HepG2 (cell line): ENCODE measurements at regions not wholly inside any gene's neighbourhood (a gene's known extent, or its start where the extent isn't known, plus 50 kb on each side); places are given as distances from the start of the nearest gene placed in this dataset.

ENCODE experiments used
- ATAC-seq: fragments of 200-7000 bp; cut with Tn5 transposase; 3 replicates; pipeline ENCODE4 v1.9.1; 2020; ENCODE audit warnings: mild to moderate bottlenecking, moderate library complexity
- BruUV-seq: library from RNA; stranded (reverse); fragments of 400-500 nt; replicated peaks from 2 replicates; lab custom pipeline; 2021; lab: Mats Ljungman, UMichigan
- CTCF ChIA-PET: fragments of 300-600 bp; formaldehyde crosslinking; extraction: SDS; loops from one replicate; lab custom pipeline; 2021; ENCODE audit warnings: low total read pairs, inconsistent platforms, low intra/inter-chr PET ratio; lab: Yijun Ruan, JAX
- POLR2A ChIA-PET: fragments of 350-600 bp; sonication (Branson Sonifier 250); formaldehyde crosslinking; loops from one replicate; lab custom pipeline; 2020; ENCODE audit warnings: antibody characterized with exemption, inconsistent platforms; lab: Yijun Ruan, JAX
- DNase-seq: peaks from one replicate; pipeline ENCODE4 v3.0.0-alpha.2; 2015; ENCODE audit warnings: low spot score
- FAIRE-seq: peaks from 3 replicates; lab custom pipeline; 2011; peaks lifted over from hg19 to GRCh38; lab: Jason Lieb, UNC
- H2AFZ ChIP-seq: one replicate; pipeline ENCODE4 v1.6.1; 2011; ENCODE audit warnings: low read length, inconsistent platforms
- H3K27ac ChIP-seq: fragments of 300-600 bp; 3 replicates; pipeline ENCODE4 v1.8.0; 2011; ENCODE audit warnings: mixed run types, mild to moderate bottlenecking, mixed read lengths, low read length, inconsistent platforms; ENCODE audit not compliant: insufficient read depth; ENCODE audit errors: extremely low read length
- H3K27me3 ChIP-seq, 2 experiments: fragments of 200-600 bp in 1 of 2; 2 replicates in 1 of 2; 3 replicates in 1 of 2; pipeline versions ENCODE4 v1.6.0 to v1.8.0; 2011; ENCODE audit warnings: low read length in 2 of 2, mild to moderate bottlenecking in 2 of 2, moderate library complexity in 2 of 2, inconsistent platforms in 1 of 2; ENCODE audit not compliant: insufficient read depth in 2 of 2, control insufficient read depth in 1 of 2
- H3K36me3 ChIP-seq, 2 experiments: fragments of 200-600 bp in 1 of 2; replicated peaks in 1 of 2; 2 replicates in 1 of 2; 3 replicates in 1 of 2; pipeline versions ENCODE4 v1.5.1 to v1.8.0; 2011; ENCODE audit warnings: low read length in 2 of 2, inconsistent platforms in 1 of 2; ENCODE audit not compliant: insufficient read depth in 2 of 2, control insufficient read depth in 1 of 2
- H3K4me1 ChIP-seq: 2 replicates; pipeline ENCODE4 v1.5.1; 2012; ENCODE audit warnings: low read length, inconsistent platforms; ENCODE audit not compliant: insufficient read depth
- H3K4me2 ChIP-seq: 2 replicates; pipeline ENCODE4 v1.6.0; 2011; ENCODE audit warnings: low read depth, low read length, inconsistent platforms
- H3K4me3 ChIP-seq, 3 experiments: fragments of 200-600 bp in 1 of 3; sonication (generic), shearing (Covaris generic) in 1 of 3; replicated peaks in 1 of 3; 2 replicates each; pipeline ENCODE4 v1.5.1; 2011 to 2016; ENCODE audit warnings: low read length in 3 of 3, inconsistent platforms in 2 of 3, low read depth in 2 of 3, mild to moderate bottlenecking in 2 of 3, control low read depth in 1 of 3, mixed read lengths in 1 of 3; ENCODE audit not compliant: insufficient read depth in 1 of 3
- H3K79me2 ChIP-seq: one replicate; pipeline ENCODE4 v1.6.1; 2011; ENCODE audit warnings: low read length, inconsistent platforms; ENCODE audit not compliant: insufficient read depth
- H3K9ac ChIP-seq: 2 replicates; pipeline ENCODE4 v1.6.0; 2011; ENCODE audit warnings: mild to moderate bottlenecking, low read depth, low read length, inconsistent platforms; ENCODE audit not compliant: insufficient read depth
- H3K9me3 ChIP-seq: 2 replicates; pipeline ENCODE4 v1.5.1; 2012; ENCODE audit warnings: mild to moderate bottlenecking, low read length
- H4K20me1 ChIP-seq: 2 replicates; pipeline ENCODE4 v1.6.0; 2011; ENCODE audit warnings: inconsistent platforms, mild to moderate bottlenecking, low read length, moderate library complexity; ENCODE audit not compliant: insufficient read depth
- HOXA3 ChIP-seq: sonication (generic); formaldehyde crosslinking; IDR thresholded peaks from 2 replicates; pipeline ENCODE4 v1.5.0; 2020; ENCODE audit warnings: missing genetic modification reagents
- HOXD1 ChIP-seq: sonication (generic); formaldehyde crosslinking; IDR thresholded peaks from 2 replicates; pipeline ENCODE4 v1.5.0; 2020; ENCODE audit warnings: missing genetic modification reagents
- MAFK ChIP-seq, 2 experiments: IDR thresholded peaks in 1 of 2; conservative IDR thresholded peaks in 1 of 2; 2 replicates each; pipeline ENCODE4 v1.6.1; 2011; ENCODE audit warnings: improper control_type of control experiment in 2 of 2, low read length in 2 of 2
- MTA1 ChIP-seq: sonication (generic); formaldehyde crosslinking; IDR thresholded peaks from 2 replicates; pipeline ENCODE4 v1.4.0; 2020; ENCODE audit warnings: missing genetic modification reagents, mild to moderate bottlenecking, borderline replicate concordance
- MTA3 ChIP-seq: sonication (generic); formaldehyde crosslinking; IDR thresholded peaks from 2 replicates; pipeline ENCODE4 v1.4.0; 2020; ENCODE audit warnings: missing genetic modification reagents
- POLR2AphosphoS5 ChIP-seq: IDR thresholded peaks from 2 replicates; pipeline ENCODE4 v1.6.1; 2012; ENCODE audit warnings: low read depth, low read length
- RBAK ChIP-seq: sonication (generic); formaldehyde crosslinking; IDR thresholded peaks from 2 replicates; pipeline ENCODE4 v1.5.1; 2020; ENCODE audit warnings: mild to moderate bottlenecking, missing genetic modification reagents
- ZNF468 ChIP-seq: sonication (generic); formaldehyde crosslinking; IDR thresholded peaks from 2 replicates; pipeline ENCODE4 v1.8.0; 2022; ENCODE audit warnings: mild to moderate bottlenecking, moderate library complexity, missing genetic modification reagents
- WGBS: methylation state at CpG from one replicate; pipeline ENCODE4 v1.1.6; 2017; ENCODE audit warnings: low lambda C conversion rate; 5-methylcytosine and 5-hydroxymethylcytosine counted together
- in situ Hi-C: cut with HindIII; loops from 2 replicates; pipeline ENCODE4 v1.10.0; 2017; ENCODE audit warnings: low pct_unique_long_range_greater_than_20kb; ENCODE audit not compliant: extremely low pct_ligation_motif_present
- intact Hi-C: fragments of 100-400 bp; cut with micrococcal nuclease; formaldehyde crosslinking; loops from one replicate; pipeline ENCODE4 v1.10.0; 2022; ENCODE audit not compliant: unreplicated experiment
- TF ChIP-seq, protein P1 (sequence below): sonication (generic); formaldehyde crosslinking; IDR thresholded peaks from 2 replicates; pipeline ENCODE4 v1.5.0; 2020; ENCODE audit warnings: mild to moderate bottlenecking, missing genetic modification reagents, moderate library complexity

- H3K27me3 ChIP-seq = no peaks in the 10 kb centered on the region
- in situ Hi-C loops (no loop called here), intact Hi-C loops (loop anchor here (1.0 kb wide), 1 partner anchor 423 kb away; no protein-coding TSS in a partner anchor)
- no peak overlapping the region for H3K9ac ChIP-seq
- H3K9me3 ChIP-seq = no peaks in the 10 kb centered on the region
- H2AFZ ChIP-seq = no peak overlapping the region
- DNase-seq = no peak
- ATAC-seq = no peak
- no peaks in the 10 kb centered on the region for H4K20me1 ChIP-seq
- no peak overlapping the region for H3K4me3 ChIP-seq
- H3K36me3 ChIP-seq = no peaks in the 10 kb centered on the region
- H3K4me2 ChIP-seq = no peak overlapping the region
- FAIRE-seq = no peak
- no peaks in the 10 kb centered on the region for H3K4me1 ChIP-seq
- POLR2A ChIA-PET = no interaction called here
- TF ChIP-seq HOXD1 (no peak), POLR2AphosphoS5 (no peak), ZNF468 (CRISPR knock-in tag) (no peak), MTA1 (CRISPR knock-in tag) (no peak), RBAK (CRISPR knock-in tag) (no peak), MAFK (conservative IDR thresholded peaks at IDR 0.05 in 1 of 2, IDR thresholded peaks at IDR 0.05 in 1 of 2; ENCODE audit: low read length in 2 of 2) (no peak), MTA3 (no peak), HOXA3 (CRISPR knock-in tag) (no peak)
- TF ChIP-seq, protein P1, sequence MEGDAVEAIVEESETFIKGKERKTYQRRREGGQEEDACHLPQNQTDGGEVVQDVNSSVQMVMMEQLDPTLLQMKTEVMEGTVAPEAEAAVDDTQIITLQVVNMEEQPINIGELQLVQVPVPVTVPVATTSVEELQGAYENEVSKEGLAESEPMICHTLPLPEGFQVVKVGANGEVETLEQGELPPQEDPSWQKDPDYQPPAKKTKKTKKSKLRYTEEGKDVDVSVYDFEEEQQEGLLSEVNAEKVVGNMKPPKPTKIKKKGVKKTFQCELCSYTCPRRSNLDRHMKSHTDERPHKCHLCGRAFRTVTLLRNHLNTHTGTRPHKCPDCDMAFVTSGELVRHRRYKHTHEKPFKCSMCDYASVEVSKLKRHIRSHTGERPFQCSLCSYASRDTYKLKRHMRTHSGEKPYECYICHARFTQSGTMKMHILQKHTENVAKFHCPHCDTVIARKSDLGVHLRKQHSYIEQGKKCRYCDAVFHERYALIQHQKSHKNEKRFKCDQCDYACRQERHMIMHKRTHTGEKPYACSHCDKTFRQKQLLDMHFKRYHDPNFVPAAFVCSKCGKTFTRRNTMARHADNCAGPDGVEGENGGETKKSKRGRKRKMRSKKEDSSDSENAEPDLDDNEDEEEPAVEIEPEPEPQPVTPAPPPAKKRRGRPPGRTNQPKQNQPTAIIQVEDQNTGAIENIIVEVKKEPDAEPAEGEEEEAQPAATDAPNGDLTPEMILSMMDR (CRISPR knock-in tag) = peak; percentile 25; the same call in 1 of the 2 replicates
- H3K79me2 ChIP-seq = no peaks in the 10 kb centered on the region
- WGBS = 0% methylated on average over 3 of the region's 3 CpGs
- H3K27ac ChIP-seq = no peak overlapping the region
- no TSS peak for BruUV-seq
- CTCF ChIA-PET = no interaction called here
These were observed 394.1 kb downstream of the TUSC7 start for GRCh38 chr3:117103675-117104074.
